K562 (cell line): ENCODE measurements at regions not wholly inside any gene's neighbourhood (a gene's known extent, or its start where the extent isn't known, plus 50 kb on each side); places are given as distances from the start of the nearest gene placed in this dataset.

ENCODE experiments used
- ATAC-seq: fragments of 200-7000 bp; cut with Tn5 transposase; 3 replicates; pipeline ENCODE4 v1.9.1; 2020; ENCODE audit warnings: moderate library complexity
- BruUV-seq: library from RNA; stranded (reverse); fragments of 400-500 nt; replicated peaks from 2 replicates; lab custom pipeline; 2021; lab: Mats Ljungman, UMichigan
- CTCF ChIA-PET: fragments of 300-600 bp; formaldehyde crosslinking; extraction: SDS; loops from one replicate; lab custom pipeline; 2021; ENCODE audit warnings: low intra/inter-chr PET ratio; lab: Yijun Ruan, JAX
- POLR2A ChIA-PET: fragments of 300-600, 350-650 bp; sonication (Branson Sonifier 250); formaldehyde crosslinking; extraction: SDS; loops from one replicate; lab custom pipeline; 2021; ENCODE audit warnings: antibody characterized with exemption, inconsistent platforms; lab: Yijun Ruan, JAX
- DNase-seq, 4 experiments: peaks; one replicate each; pipeline versions ENCODE4 v3.0.0 to v3.0.0-alpha.2; 2011 to 2018; ENCODE audit warnings: low spot score in 3 of 4, mixed read lengths in 3 of 4; ENCODE audit errors: extremely low read depth in 1 of 4
- FAIRE-seq: peaks from 2 replicates; lab custom pipeline; 2011; peaks lifted over from hg19 to GRCh38; lab: Jason Lieb, UNC
- H2AFZ ChIP-seq: 2 replicates; pipeline ENCODE4 v1.6.0; 2011; ENCODE audit warnings: low read depth, low read length, control low read depth, inconsistent platforms
- H3K27ac ChIP-seq: fragments of 200-600 bp; 3 replicates; pipeline ENCODE4 v1.8.0; 2011; ENCODE audit warnings: low read depth, mild to moderate bottlenecking, control low read depth, inconsistent platforms, low read length, moderate library complexity, mixed read lengths; ENCODE audit errors: extremely low read depth
- H3K27me3 ChIP-seq, 2 experiments: fragments of 300-600 bp in 1 of 2; 2 replicates in 1 of 2; 3 replicates in 1 of 2; pipeline versions ENCODE4 v1.6.0 to v1.8.0; 2011; ENCODE audit warnings: inconsistent platforms in 2 of 2, low read length in 2 of 2, mild to moderate bottlenecking in 1 of 2, mixed read lengths in 1 of 2, moderate library complexity in 1 of 2; ENCODE audit not compliant: control insufficient read depth in 2 of 2, insufficient read depth in 2 of 2
- H3K36me3 ChIP-seq: fragments of 300-600 bp; 3 replicates; pipeline ENCODE4 v1.8.0; 2011; ENCODE audit warnings: mild to moderate bottlenecking, low read length, inconsistent platforms; ENCODE audit not compliant: control insufficient read depth, insufficient read depth
- H3K4me1 ChIP-seq, 2 experiments: fragments of 200-600 bp in 1 of 2; replicated peaks in 1 of 2; 2 replicates in 1 of 2; 3 replicates in 1 of 2; pipeline versions ENCODE4 v1.5.1 to v1.8.0; 2011; ENCODE audit warnings: inconsistent platforms in 2 of 2, low read length in 2 of 2, mild to moderate bottlenecking in 1 of 2, mixed read lengths in 1 of 2, moderate library complexity in 1 of 2; ENCODE audit not compliant: control insufficient read depth in 2 of 2, insufficient read depth in 2 of 2
- H3K4me2 ChIP-seq: 2 replicates; pipeline ENCODE4 v1.6.1; 2011; ENCODE audit warnings: low read length, control low read depth, inconsistent platforms, mixed read lengths; ENCODE audit not compliant: insufficient read depth
- H3K4me3 ChIP-seq: fragments of 200-600 bp; sonication (generic), shearing (Covaris generic); 2 replicates; pipeline ENCODE4 v1.5.1; 2016; ENCODE audit warnings: control low read depth, inconsistent platforms
- H3K79me2 ChIP-seq: fragments of 200-600 bp; 3 replicates; pipeline ENCODE4 v1.8.0; 2011; ENCODE audit warnings: low read length, inconsistent platforms; ENCODE audit not compliant: control insufficient read depth, insufficient read depth
- H3K9ac ChIP-seq, 2 experiments: 2 replicates each; pipeline versions ENCODE4 v1.6.0 to v1.6.1; 2011; ENCODE audit warnings: low read depth in 2 of 2, low read length in 2 of 2, control low read depth in 1 of 2, inconsistent platforms in 1 of 2, mild to moderate bottlenecking in 1 of 2, mixed read lengths in 1 of 2; ENCODE audit not compliant: insufficient read depth in 1 of 2
- H3K9me1 ChIP-seq: one replicate; pipeline ENCODE4 v1.6.0; 2011; ENCODE audit warnings: inconsistent platforms, mild to moderate bottlenecking, low read length, moderate library complexity; ENCODE audit not compliant: control insufficient read depth, insufficient read depth
- H3K9me3 ChIP-seq: replicated peaks from 2 replicates; pipeline ENCODE4 v1.5.1; 2011; ENCODE audit warnings: low read depth, low read length, inconsistent platforms; ENCODE audit not compliant: control insufficient read depth, insufficient read depth
- H4K20me1 ChIP-seq: replicated peaks from 2 replicates; pipeline ENCODE4 v1.6.1; 2011; ENCODE audit warnings: low read length, inconsistent platforms, mixed read lengths; ENCODE audit not compliant: control insufficient read depth, insufficient read depth
- BDP1 ChIP-seq: IDR thresholded peaks from 3 replicates; pipeline ENCODE4 v1.6.1; 2011; ENCODE audit not compliant: insufficient read length, insufficient read depth
- FOXP1 ChIP-seq: sonication (generic); formaldehyde crosslinking; IDR thresholded peaks from 2 replicates; pipeline ENCODE4 v1.8.0; 2022; ENCODE audit warnings: mild to moderate bottlenecking, missing genetic modification reagents
- IRF2 ChIP-seq: sonication (generic); formaldehyde crosslinking; IDR thresholded peaks from 2 replicates; pipeline ENCODE4 v1.8.1; 2022; ENCODE audit warnings: mild to moderate bottlenecking, missing genetic modification reagents
- RFX7 ChIP-seq: fragments of 250-450 bp; sonication (Bioruptor Pico); IDR thresholded peaks from 2 replicates; pipeline ENCODE4 v1.5.1; 2021; ENCODE audit warnings: mild to moderate bottlenecking
- SRF ChIP-seq, 2 experiments: fragments of 250-450, 450-650 bp in 1 of 2; sonication (Bioruptor Pico) in 1 of 2; sonication (generic) in 1 of 2; formaldehyde crosslinking; IDR thresholded peaks; 2 replicates each; pipeline versions ENCODE4 v1.5.0 to v1.5.1; 2020 to 2022; ENCODE audit warnings: mild to moderate bottlenecking in 1 of 2, missing genetic modification reagents in 1 of 2
- SRSF1 ChIP-seq: fragments of 200-400 bp; formaldehyde crosslinking; IDR thresholded peaks from 2 replicates; pipeline ENCODE4 v1.6.1; 2017; ENCODE audit warnings: mild to moderate bottlenecking, low read depth, low read length, moderate library complexity
- STAT5A ChIP-seq: IDR thresholded peaks from 2 replicates; pipeline ENCODE4 v1.6.1; 2012; ENCODE audit warnings: low read length, inconsistent platforms, borderline replicate concordance
- U2AF1 ChIP-seq: fragments of 200-400 bp; formaldehyde crosslinking; optimal IDR thresholded peaks from 2 replicates; pipeline ENCODE3; 2017; ENCODE audit warnings: mild to moderate bottlenecking, low read depth, low read length, moderate library complexity
- WHSC1 ChIP-seq: IDR thresholded peaks from one replicate; pipeline ENCODE4 v1.6.1; 2012; ENCODE audit warnings: low read length, control low read depth, inconsistent platforms
- ZKSCAN1 ChIP-seq: fragments of 150-350 bp; IDR thresholded peaks from 2 replicates; pipeline ENCODE4 v1.6.1; 2016; ENCODE audit warnings: low read depth, low read length
- ZNF232 ChIP-seq: sonication (generic); formaldehyde crosslinking; IDR thresholded peaks from 2 replicates; pipeline ENCODE4 v1.8.0; 2022; ENCODE audit warnings: mild to moderate bottlenecking, missing genetic modification reagents
- ZNF274 ChIP-seq: IDR thresholded peaks from 2 replicates; pipeline ENCODE4 v1.6.1; 2011; ENCODE audit warnings: low read depth, mild to moderate bottlenecking, low read length, moderate library complexity, borderline replicate concordance
- ZNF609 ChIP-seq: sonication (generic); formaldehyde crosslinking; IDR thresholded peaks from 2 replicates; pipeline ENCODE4 v1.8.1; 2023; ENCODE audit warnings: missing genetic modification reagents, mild to moderate bottlenecking, borderline replicate concordance
- WGBS: fragments of 100-300 bp; shearing (Covaris generic); methylation state at CpG from one replicate; pipeline ENCODE4 v1.1.6; 2016; ENCODE audit warnings: low coverage, mixed read lengths; ENCODE audit not compliant: insufficient coverage; ENCODE audit errors: missing lambda C conversion rate; 5-methylcytosine and 5-hydroxymethylcytosine counted together
- in situ Hi-C: fragments of 300-500 bp; cut with MboI; formaldehyde crosslinking; loops from 4 replicates; pipeline ENCODE4 v1.15.0; 2018; ENCODE audit warnings: inconsistent platforms, mixed read lengths
- intact Hi-C: fragments of 100-400 bp; cut with micrococcal nuclease; formaldehyde crosslinking; loops from 2 replicates; pipeline ENCODE4 v1.14.2; 2022
- TF ChIP-seq, protein P1 (sequence below): sonication (generic); formaldehyde crosslinking; IDR thresholded peaks from 2 replicates; pipeline ENCODE4 v1.8.1; 2022; ENCODE audit warnings: missing genetic modification reagents
- TF ChIP-seq, protein P2 (sequence below): fragments of 250-450 bp; sonication (Bioruptor Pico); IDR thresholded peaks from 2 replicates; pipeline ENCODE4 v1.6.1; 2021; ENCODE audit warnings: mild to moderate bottlenecking

- TF ChIP-seq FOXP1 (CRISPR knock-in tag): no peak
- TF ChIP-seq, all 486 proteins: peak for 0
Measured at GRCh38 chr2:176552501-176553135, 283.4 kb downstream of the MTX2 start (continued).

- Histone ChIP-seq H2AFZ (peak overlapping the region; percentile 67; the same call in 1 of the 2 replicates), H3K4me1 (peaks cover 0 to 3% of the 10 kb centered on the region in 2 experiments; a peak in 1 of 5 replicates), H4K20me1 (no peaks in the 10 kb centered on the region), H3K36me3 (no peaks in the 10 kb centered on the region), H3K9ac (no peak overlapping the region), H3K79me2 (no peaks in the 10 kb centered on the region), H3K4me3 (no peak overlapping the region), H3K9me3 (no peaks in the 10 kb centered on the region), H3K27ac (no peak overlapping the region), H3K27me3 (peaks cover 6 to 20% of the 10 kb centered on the region in 2 experiments), H3K4me2 (peak overlapping the region; percentile 15; the same call in 1 of the 2 replicates), H3K9me1 (no peaks in the 10 kb centered on the region)
- no peak for FAIRE-seq
- ChIA-PET POLR2A (interaction anchor here (1.0 to 1.4 kb wide), 2 partner anchors 81 to 433 kb away, joined by 3 read pairs; no protein-coding TSS in a partner anchor), CTCF (interaction anchor here (1.3 to 3.0 kb wide), 3 partner anchors 84 to 427 kb away, joined by 5 to 24 read pairs (median 8); no protein-coding TSS in a partner anchor)
- ATAC-seq: peak; percentile 41; the same call in 2 of the 3 replicates
- BruUV-seq: no TSS peak
- intact Hi-C loops (loop anchor here (1.0 to 10.0 kb wide), 6 partner anchors 84 to 426 kb away; partner anchors contain the start of gene HOXD8), in situ Hi-C loops (no loop called here)
- DNase-seq: no peak
- WGBS: 2% methylated on average over 16 of the region's 16 CpGs
- TF ChIP-seq BDP1 (no peak), SRF (CRISPR knock-in tag; IDR thresholded peaks at IDR 0.05) (no peak), U2AF1 (no peak), STAT5A (no peak), ZNF232 (CRISPR knock-in tag) (no peak), ZKSCAN1 (no peak), RFX7 (CRISPR knock-in tag) (no peak), ZNF274 (no peak), ZNF609 (CRISPR knock-in tag) (no peak), IRF2 (no peak), SRSF1 (no peak), WHSC1 (no peak)
- TF ChIP-seq, protein P1, sequence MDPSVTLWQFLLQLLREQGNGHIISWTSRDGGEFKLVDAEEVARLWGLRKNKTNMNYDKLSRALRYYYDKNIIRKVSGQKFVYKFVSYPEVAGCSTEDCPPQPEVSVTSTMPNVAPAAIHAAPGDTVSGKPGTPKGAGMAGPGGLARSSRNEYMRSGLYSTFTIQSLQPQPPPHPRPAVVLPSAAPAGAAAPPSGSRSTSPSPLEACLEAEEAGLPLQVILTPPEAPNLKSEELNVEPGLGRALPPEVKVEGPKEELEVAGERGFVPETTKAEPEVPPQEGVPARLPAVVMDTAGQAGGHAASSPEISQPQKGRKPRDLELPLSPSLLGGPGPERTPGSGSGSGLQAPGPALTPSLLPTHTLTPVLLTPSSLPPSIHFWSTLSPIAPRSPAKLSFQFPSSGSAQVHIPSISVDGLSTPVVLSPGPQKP (CRISPR knock-in tag): no peak
- TF ChIP-seq, protein P2, sequence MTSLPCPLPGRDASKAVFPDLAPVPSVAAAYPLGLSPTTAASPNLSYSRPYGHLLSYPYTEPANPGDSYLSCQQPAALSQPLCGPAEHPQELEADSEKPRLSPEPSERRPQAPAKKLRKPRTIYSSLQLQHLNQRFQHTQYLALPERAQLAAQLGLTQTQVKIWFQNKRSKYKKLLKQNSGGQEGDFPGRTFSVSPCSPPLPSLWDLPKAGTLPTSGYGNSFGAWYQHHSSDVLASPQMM (CRISPR knock-in tag): no peak
Measured at GRCh38 chr2:176553685-176554100, 284.5 kb downstream of the MTX2 start.
